ENCODE measurements at regions not wholly inside any gene's neighbourhood (a gene's known extent, or its start where the extent isn't known, plus 50 kb on each side); places are given as distances from the start of the nearest gene placed in this dataset.

- no peak for TF ChIP-seq CTCF (IDR thresholded peaks at IDR 0.05; ENCODE audit: insufficient read depth, low read depth, low read length)
- no peak overlapping the region for H3K4me3 ChIP-seq (ENCODE audit: low read depth, low read length)
- DNase-seq (ENCODE audit: low read depth), result peak; percentile 80
Measured at GRCh38 chr2:63755216-63755615, 86.5 kb upstream of the UGP2 start.

GRCh38 chr2:63755965-63756364 lies 85.7 kb upstream of the UGP2 start:
- peak; percentile 36 for DNase-seq (ENCODE audit: low read depth)
- TF ChIP-seq CTCF (IDR thresholded peaks at IDR 0.05; ENCODE audit: insufficient read depth, low read depth, low read length), result no peak
- H3K4me3 ChIP-seq (ENCODE audit: low read depth, low read length), result no peak overlapping the region

GRCh38 chr2:63763391-63763941 lies 78.2 kb upstream of the UGP2 start:
- no peak for TF ChIP-seq CTCF (IDR thresholded peaks at IDR 0.05; ENCODE audit: insufficient read depth, low read depth, low read length)
- DNase-seq (ENCODE audit: low read depth), result peak; percentile 37
- H3K4me3 ChIP-seq (ENCODE audit: low read depth, low read length), result no peak overlapping the region

GRCh38 chr2:63764630-63765029 lies 77.1 kb upstream of the UGP2 start:
- DNase-seq (ENCODE audit: low read depth), result no peak
- H3K4me3 ChIP-seq (ENCODE audit: low read depth, low read length), result no peak overlapping the region
- no peak for TF ChIP-seq CTCF (IDR thresholded peaks at IDR 0.05; ENCODE audit: insufficient read depth, low read depth, low read length)

GRCh38 chr2:63765117-63765516 lies 76.6 kb upstream of the UGP2 start:
- DNase-seq (ENCODE audit: low read depth), result no peak
- TF ChIP-seq CTCF (IDR thresholded peaks at IDR 0.05; ENCODE audit: insufficient read depth, low read depth, low read length), result no peak
- no peak overlapping the region for H3K4me3 ChIP-seq (ENCODE audit: low read depth, low read length)

- no peak overlapping the region for H3K4me3 ChIP-seq (ENCODE audit: low read depth, low read length)
- no peak for TF ChIP-seq CTCF (IDR thresholded peaks at IDR 0.05; ENCODE audit: insufficient read depth, low read depth, low read length)
- DNase-seq (ENCODE audit: low read depth), result no peak
Measured at GRCh38 chr2:63767307-63767706, 74.4 kb upstream of the UGP2 start.

- TF ChIP-seq CTCF (IDR thresholded peaks at IDR 0.05; ENCODE audit: insufficient read depth, low read depth, low read length), result no peak
- no peak overlapping the region for H3K4me3 ChIP-seq (ENCODE audit: low read depth, low read length)
- DNase-seq (ENCODE audit: low read depth), result no peak
Measured at GRCh38 chr2:63768051-63768450, 73.6 kb upstream of the UGP2 start.
